ENCODE measurements at regions not wholly inside any gene's neighbourhood (a gene's known extent, or its start where the extent isn't known, plus 50 kb on each side); places are given as distances from the start of the nearest gene placed in this dataset.
"Not testable (repeated sequence)": the region's sequence is repeated elsewhere in the genome, so short reads cannot be mapped to it uniquely, and the experiment has no call there.

- FAIRE-seq; DNase-seq (ENCODE audit: low spot score): not testable (repeated sequence)
These were observed 51.9 kb upstream of the MFGE8 start for GRCh38 chr15:88965097-88965496.

GRCh38 chr15:88970232-88970631 is 57.1 kb upstream of the MFGE8 start:
- no peak for DNase-seq (ENCODE audit: low spot score)
- FAIRE-seq: no peak

- FAIRE-seq (no peak), DNase-seq (ENCODE audit: low spot score) (no peak)
These were observed 61.2 kb upstream of the MFGE8 start for GRCh38 chr15:88974392-88974791.

- no peak for FAIRE-seq
These were observed 62.7 kb upstream of the MFGE8 start for GRCh38 chr15:88975891-88976290.

GRCh38 chr15:88976656-88977055 is 63.5 kb upstream of the MFGE8 start:
- DNase-seq (ENCODE audit: low spot score): no peak
- no peak for FAIRE-seq

More at GRCh38 chr15:88975891-88976290, 62.7 kb upstream of the MFGE8 start:
- no peak for DNase-seq (ENCODE audit: low spot score)

GRCh38 chr15:88979674-88980073 is 66.5 kb upstream of the MFGE8 start:
- DNase-seq (ENCODE audit: low spot score) (no peak), FAIRE-seq (no peak)

- no peak for DNase-seq (ENCODE audit: low spot score)
- no peak for FAIRE-seq
These were observed 67.3 kb upstream of the MFGE8 start for GRCh38 chr15:88980498-88980897.

- no peak for DNase-seq (ENCODE audit: low spot score)
- no peak for FAIRE-seq
These were observed 68.4 kb upstream of the MFGE8 start for GRCh38 chr15:88981244-88982215.

GRCh38 chr15:88982304-88982945 is 69.2 kb upstream of the MFGE8 start:
- DNase-seq (ENCODE audit: low spot score) (peak; percentile 73), FAIRE-seq (no peak)

GRCh38 chr15:88982946-88983342 is 69.8 kb upstream of the MFGE8 start:
- DNase-seq (ENCODE audit: low spot score): no peak
- no peak for FAIRE-seq

GRCh38 chr15:88983861-88984429 is 70.8 kb upstream of the MFGE8 start:
- DNase-seq (ENCODE audit: low spot score) (no peak), FAIRE-seq (no peak)

- DNase-seq (ENCODE audit: low spot score): no peak
- FAIRE-seq: no peak
These were observed 72.6 kb upstream of the MFGE8 start for GRCh38 chr15:88985547-88986393.

GRCh38 chr15:88986949-88987590 is 73.9 kb upstream of the MFGE8 start:
- FAIRE-seq: no peak
- no peak for DNase-seq (ENCODE audit: low spot score)

GRCh38 chr15:88987591-88987933 is 74.4 kb upstream of the MFGE8 start:
- FAIRE-seq (no peak), DNase-seq (ENCODE audit: low spot score) (no peak)

GRCh38 chr15:88987934-88988671 is 74.9 kb upstream of the MFGE8 start:
- FAIRE-seq: no peak
- DNase-seq (ENCODE audit: low spot score): no peak

- FAIRE-seq (no peak), DNase-seq (ENCODE audit: low spot score) (no peak)
These were observed 76.4 kb upstream of the MFGE8 start for GRCh38 chr15:88989578-88989977.

GRCh38 chr15:88990185-88990679 is 77.1 kb upstream of the MFGE8 start:
- no peak for FAIRE-seq
- DNase-seq (ENCODE audit: low spot score): peak; percentile 53

- no peak for DNase-seq (ENCODE audit: low spot score)
- FAIRE-seq: no peak
These were observed 79.0 kb upstream of the MFGE8 start for GRCh38 chr15:88992216-88992615.

- FAIRE-seq (no peak), DNase-seq (ENCODE audit: low spot score) (no peak)
These were observed 79.8 kb upstream of the MFGE8 start for GRCh38 chr15:88992912-88993376.

- no peak for FAIRE-seq
- DNase-seq (ENCODE audit: low spot score): no peak
These were observed 80.5 kb upstream of the MFGE8 start for GRCh38 chr15:88993662-88994061.
